Calu3 (cell line): ENCODE measurements at regions not wholly inside any gene's neighbourhood (a gene's known extent, or its start where the extent isn't known, plus 50 kb on each side); places are given as distances from the start of the nearest gene placed in this dataset.

Experiments
- BruUV-seq: library from RNA; stranded (reverse); fragments of 400-500 nt; replicated peaks from 2 replicates; lab custom pipeline; 2021; lab: Mats Ljungman, UMichigan
- CTCF ChIA-PET: fragments of 300-600 bp; sonication (Branson Sonifier 250); formaldehyde crosslinking; loops from one replicate; lab custom pipeline; 2022; ENCODE audit warnings: antibody characterized with exemption; lab: Charles Lee
- DNase-seq: peaks from one replicate; pipeline ENCODE4 v3.0.0; 2022
- H3K27ac Mint-ChIP-seq: one replicate; pipeline ENCODE4 v1.8.0; 2022; ENCODE audit warnings: mixed read lengths; ENCODE audit not compliant: unreplicated experiment
- H3K27me3 Mint-ChIP-seq: one replicate; pipeline ENCODE4 v1.8.0; 2022; ENCODE audit warnings: mixed read lengths; ENCODE audit not compliant: unreplicated experiment
- H3K36me3 Mint-ChIP-seq: one replicate; pipeline ENCODE4 v1.8.0; 2022; ENCODE audit warnings: mild to moderate bottlenecking, moderate library complexity, mixed read lengths; ENCODE audit not compliant: insufficient read depth, unreplicated experiment
- H3K4me1 Mint-ChIP-seq: one replicate; pipeline ENCODE4 v1.8.0; 2022; ENCODE audit warnings: mild to moderate bottlenecking, low read depth, mixed read lengths; ENCODE audit not compliant: unreplicated experiment
- H3K4me3 Mint-ChIP-seq: one replicate; pipeline ENCODE4 v1.8.0; 2022; ENCODE audit warnings: mild to moderate bottlenecking, low read depth, moderate library complexity, mixed read lengths; ENCODE audit not compliant: unreplicated experiment
- H3K9me3 Mint-ChIP-seq: one replicate; pipeline ENCODE4 v1.8.0; 2022; ENCODE audit warnings: low read depth, mixed read lengths; ENCODE audit not compliant: unreplicated experiment
- CTCF ChIP-seq: fragments of 200-600 bp; IDR thresholded peaks from one replicate; pipeline ENCODE4 v1.8.0; 2022; ENCODE audit warnings: antibody characterized with exemption; ENCODE audit not compliant: unreplicated experiment
- intact Hi-C: fragments of 100-400 bp; cut with micrococcal nuclease; formaldehyde crosslinking; loops from one replicate; pipeline ENCODE4 v1.10.0; 2022; ENCODE audit not compliant: unreplicated experiment

GRCh38 chr3:77871436-77871835 is 831.5 kb downstream of the ROBO2 start:
- BruUV-seq, result no TSS peak
- Mint-ChIP-seq H3K4me3 (no peak overlapping the region), H3K27ac (no peak overlapping the region), H3K9me3 (no peaks in the 10 kb centered on the region), H3K27me3 (no peaks in the 10 kb centered on the region), H3K4me1 (no peaks in the 10 kb centered on the region), H3K36me3 (no peaks in the 10 kb centered on the region)
- CTCF ChIA-PET, result no interaction called here
- TF ChIP-seq CTCF, result no peak
- intact Hi-C loops, result no loop called here
- no peak for DNase-seq

- Mint-ChIP-seq H3K27ac (no peak overlapping the region), H3K4me1 (no peaks in the 10 kb centered on the region), H3K36me3 (no peaks in the 10 kb centered on the region), H3K4me3 (no peak overlapping the region), H3K9me3 (no peaks in the 10 kb centered on the region), H3K27me3 (no peaks in the 10 kb centered on the region)
- intact Hi-C loops, result no loop called here
- TF ChIP-seq CTCF, result no peak
- DNase-seq, result no peak
- BruUV-seq, result no TSS peak
- CTCF ChIA-PET, result no interaction called here
Measured at GRCh38 chr3:77873598-77873997, 833.7 kb downstream of the ROBO2 start.

GRCh38 chr3:77885381-77885780 is 845.5 kb downstream of the ROBO2 start:
- Mint-ChIP-seq H3K4me3 (no peak overlapping the region), H3K4me1 (no peaks in the 10 kb centered on the region), H3K27ac (no peak overlapping the region), H3K27me3 (no peaks in the 10 kb centered on the region), H3K9me3 (no peaks in the 10 kb centered on the region), H3K36me3 (no peaks in the 10 kb centered on the region)
- no peak for DNase-seq
- intact Hi-C loops, result no loop called here
- CTCF ChIA-PET, result no interaction called here
- TF ChIP-seq CTCF, result no peak
- BruUV-seq, result no TSS peak

- no peaks in the 10 kb centered on the region for H3K9me3 Mint-ChIP-seq
- H3K27ac Mint-ChIP-seq, result no peak overlapping the region
- no peak for TF ChIP-seq CTCF
- intact Hi-C loops, result no loop called here
- no peak for DNase-seq
- no peaks in the 10 kb centered on the region for H3K4me1 Mint-ChIP-seq
- no TSS peak for BruUV-seq
- no peaks in the 10 kb centered on the region for H3K27me3 Mint-ChIP-seq
- no peak overlapping the region for H3K4me3 Mint-ChIP-seq
- CTCF ChIA-PET, result no interaction called here
- H3K36me3 Mint-ChIP-seq, result no peaks in the 10 kb centered on the region
Measured at GRCh38 chr3:77887611-77888010, 847.7 kb downstream of the ROBO2 start.

GRCh38 chr3:77889616-77890015 is 849.7 kb downstream of the ROBO2 start:
- H3K36me3 Mint-ChIP-seq, result no peaks in the 10 kb centered on the region
- H3K9me3 Mint-ChIP-seq, result peaks cover 4% of the 10 kb centered on the region
- H3K4me1 Mint-ChIP-seq, result no peaks in the 10 kb centered on the region
- CTCF ChIA-PET, result no interaction called here
- H3K27me3 Mint-ChIP-seq, result no peaks in the 10 kb centered on the region
- BruUV-seq, result no TSS peak
- H3K27ac Mint-ChIP-seq, result no peak overlapping the region
- intact Hi-C loops, result no loop called here
- no peak overlapping the region for H3K4me3 Mint-ChIP-seq
- no peak for DNase-seq
- TF ChIP-seq CTCF, result no peak
